ENCODE measurements at regions not wholly inside any gene's neighbourhood (a gene's known extent, or its start where the extent isn't known, plus 50 kb on each side); places are given as distances from the start of the nearest gene placed in this dataset.

DNA sequence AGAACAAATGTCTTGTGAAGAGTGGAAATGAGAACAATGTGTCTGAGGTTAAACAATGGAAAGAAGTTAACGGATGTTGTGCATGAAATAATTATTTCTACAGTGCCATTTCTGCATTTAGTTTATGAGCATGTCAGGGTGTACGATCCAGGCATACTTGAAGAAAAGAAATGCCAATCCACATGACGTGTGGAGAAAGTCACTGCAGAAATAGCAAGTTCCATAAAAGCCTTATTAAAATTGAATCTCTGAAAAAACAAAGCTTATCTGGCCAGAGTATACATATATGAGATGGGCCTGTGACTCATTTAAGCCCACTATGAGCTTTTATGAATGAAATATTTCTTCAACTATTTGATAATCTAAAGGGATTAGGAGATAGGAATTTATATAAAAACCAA, 426.1 kb downstream of the EFNB2 start:
- no peak for TF ChIP-seq EP300 (IDR thresholded peaks at IDR 0.05; ENCODE audit: borderline replicate concordance)
- no peak for TF ChIP-seq TEAD4 (IDR thresholded peaks at IDR 0.05)
- no peak for TF ChIP-seq CEBPB (IDR thresholded peaks at IDR 0.05)
- TF ChIP-seq MAX (IDR thresholded peaks at IDR 0.05) = no peak
- no peak for TF ChIP-seq YY1 (IDR thresholded peaks at IDR 0.05; ENCODE audit: low read depth)
- TF ChIP-seq USF1 (IDR thresholded peaks at IDR 0.05) = no peak
- TF ChIP-seq NFIC (IDR thresholded peaks at IDR 0.05) = no peak
- TF ChIP-seq CREB1 (IDR thresholded peaks at IDR 0.05; ENCODE audit: low read depth) = no peak

DNA sequence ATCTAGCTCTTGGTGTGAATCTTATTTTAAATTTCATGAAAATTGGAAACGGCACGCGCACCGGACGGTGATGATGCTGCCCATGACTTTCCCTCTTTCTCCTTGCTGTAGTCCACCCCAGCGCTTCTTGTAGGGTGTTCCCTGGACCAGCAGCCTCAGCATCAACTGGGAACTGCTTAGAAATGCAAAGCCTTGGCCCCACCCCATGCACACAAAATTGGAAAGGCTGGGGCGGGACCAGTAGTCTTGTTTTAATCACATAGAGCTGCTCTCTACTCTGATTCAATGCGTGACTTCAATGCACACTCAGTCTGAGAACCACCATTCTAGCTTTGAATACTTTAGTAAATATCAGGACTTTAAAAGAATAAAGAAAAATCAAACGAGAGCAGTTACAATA, 427.1 kb downstream of the EFNB2 start:
- no peak for TF ChIP-seq TCF12 (IDR thresholded peaks at IDR 0.05; ENCODE audit: low read depth)
- TF ChIP-seq, protein P1, sequence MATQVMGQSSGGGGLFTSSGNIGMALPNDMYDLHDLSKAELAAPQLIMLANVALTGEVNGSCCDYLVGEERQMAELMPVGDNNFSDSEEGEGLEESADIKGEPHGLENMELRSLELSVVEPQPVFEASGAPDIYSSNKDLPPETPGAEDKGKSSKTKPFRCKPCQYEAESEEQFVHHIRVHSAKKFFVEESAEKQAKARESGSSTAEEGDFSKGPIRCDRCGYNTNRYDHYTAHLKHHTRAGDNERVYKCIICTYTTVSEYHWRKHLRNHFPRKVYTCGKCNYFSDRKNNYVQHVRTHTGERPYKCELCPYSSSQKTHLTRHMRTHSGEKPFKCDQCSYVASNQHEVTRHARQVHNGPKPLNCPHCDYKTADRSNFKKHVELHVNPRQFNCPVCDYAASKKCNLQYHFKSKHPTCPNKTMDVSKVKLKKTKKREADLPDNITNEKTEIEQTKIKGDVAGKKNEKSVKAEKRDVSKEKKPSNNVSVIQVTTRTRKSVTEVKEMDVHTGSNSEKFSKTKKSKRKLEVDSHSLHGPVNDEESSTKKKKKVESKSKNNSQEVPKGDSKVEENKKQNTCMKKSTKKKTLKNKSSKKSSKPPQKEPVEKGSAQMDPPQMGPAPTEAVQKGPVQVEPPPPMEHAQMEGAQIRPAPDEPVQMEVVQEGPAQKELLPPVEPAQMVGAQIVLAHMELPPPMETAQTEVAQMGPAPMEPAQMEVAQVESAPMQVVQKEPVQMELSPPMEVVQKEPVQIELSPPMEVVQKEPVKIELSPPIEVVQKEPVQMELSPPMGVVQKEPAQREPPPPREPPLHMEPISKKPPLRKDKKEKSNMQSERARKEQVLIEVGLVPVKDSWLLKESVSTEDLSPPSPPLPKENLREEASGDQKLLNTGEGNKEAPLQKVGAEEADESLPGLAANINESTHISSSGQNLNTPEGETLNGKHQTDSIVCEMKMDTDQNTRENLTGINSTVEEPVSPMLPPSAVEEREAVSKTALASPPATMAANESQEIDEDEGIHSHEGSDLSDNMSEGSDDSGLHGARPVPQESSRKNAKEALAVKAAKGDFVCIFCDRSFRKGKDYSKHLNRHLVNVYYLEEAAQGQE (IDR thresholded peaks at IDR 0.05; ENCODE audit: low read depth) = no peak
- TF ChIP-seq EGR1 (IDR thresholded peaks at IDR 0.05) = no peak
- no peak for TF ChIP-seq ZBTB7A (IDR thresholded peaks at IDR 0.05; ENCODE audit: low read depth)
- TF ChIP-seq EP300 (IDR thresholded peaks at IDR 0.05; ENCODE audit: borderline replicate concordance) = no peak
- TF ChIP-seq MAX (IDR thresholded peaks at IDR 0.05) = no peak
- no peak for TF ChIP-seq RAD21 (IDR thresholded peaks at IDR 0.05; ENCODE audit: low read depth)

DNA sequence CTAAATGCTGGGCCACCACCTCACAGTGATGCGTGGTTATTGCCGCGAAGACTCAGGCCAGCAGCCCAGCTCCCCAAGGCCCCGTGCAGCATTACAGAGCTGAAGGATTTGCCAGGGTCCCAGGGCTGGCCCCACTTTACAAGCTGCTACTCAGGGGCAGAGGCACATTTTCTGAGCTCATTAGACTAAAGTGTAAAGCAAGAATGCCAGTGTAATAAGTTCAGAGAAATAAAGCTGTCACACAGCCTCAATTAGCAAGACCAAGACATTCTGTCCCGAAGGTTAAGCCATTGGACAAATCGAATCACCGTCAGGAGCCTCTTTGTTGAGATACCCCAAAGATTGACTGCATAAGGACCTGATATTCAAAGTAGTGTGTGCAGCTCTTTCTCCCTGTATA, 428.4 kb downstream of the EFNB2 start:
- TF ChIP-seq MAX (IDR thresholded peaks at IDR 0.05) = no peak

- TF ChIP-seq MAX (IDR thresholded peaks at IDR 0.05) (no peak), EGR1 (IDR thresholded peaks at IDR 0.05) (no peak), EP300 (IDR thresholded peaks at IDR 0.05; ENCODE audit: borderline replicate concordance) (no peak), YY1 (IDR thresholded peaks at IDR 0.05; ENCODE audit: low read depth) (no peak), TAF1 (IDR thresholded peaks at IDR 0.05; ENCODE audit: low read depth) (no peak), FOXM1 (IDR thresholded peaks at IDR 0.05; ENCODE audit: borderline replicate concordance, low read depth) (no peak)
These were observed 430.3 kb downstream of the EFNB2 start for GRCh38 chr13:106105153-106105552.

GRCh38 chr13:106104281-106104901, 431.1 kb downstream of the EFNB2 start:
- TF ChIP-seq TCF12 (IDR thresholded peaks at IDR 0.05; ENCODE audit: low read depth) (no peak), NFIC (IDR thresholded peaks at IDR 0.05) (no peak), CREB1 (IDR thresholded peaks at IDR 0.05; ENCODE audit: low read depth) (no peak), YY1 (IDR thresholded peaks at IDR 0.05; ENCODE audit: low read depth) (no peak), EGR1 (IDR thresholded peaks at IDR 0.05) (no peak), ZBTB7A (IDR thresholded peaks at IDR 0.05; ENCODE audit: low read depth) (no peak), TEAD4 (IDR thresholded peaks at IDR 0.05) (no peak), EP300 (IDR thresholded peaks at IDR 0.05; ENCODE audit: borderline replicate concordance) (no peak)
- TF ChIP-seq, protein P1 (IDR thresholded peaks at IDR 0.05; ENCODE audit: low read depth) = no peak

DNA sequence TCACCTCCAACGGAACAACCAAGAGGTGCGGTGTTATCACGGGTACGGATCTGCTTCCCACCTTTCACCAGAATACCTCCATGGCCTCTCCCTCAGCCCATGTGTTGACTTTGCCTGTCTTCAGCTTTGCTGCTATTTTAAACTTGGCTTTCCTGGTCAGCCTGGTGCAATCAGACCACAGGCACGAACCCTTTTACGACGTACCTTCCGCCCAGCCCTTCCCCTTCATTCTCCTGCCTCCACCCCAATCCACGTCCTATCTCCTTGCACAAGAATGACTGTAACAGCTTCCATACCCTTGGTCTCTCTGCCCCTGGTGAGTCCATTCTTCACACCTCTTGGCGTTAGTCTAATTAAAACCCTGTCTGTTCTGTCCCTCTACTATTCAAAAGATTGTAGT, 431.7 kb downstream of the EFNB2 start:
- TF ChIP-seq YY1 (IDR thresholded peaks at IDR 0.05; ENCODE audit: low read depth) (no peak), CREB1 (IDR thresholded peaks at IDR 0.05; ENCODE audit: low read depth) (no peak), RAD21 (IDR thresholded peaks at IDR 0.05; ENCODE audit: low read depth) (no peak), FOXM1 (IDR thresholded peaks at IDR 0.05; ENCODE audit: borderline replicate concordance, low read depth) (no peak), TAF1 (IDR thresholded peaks at IDR 0.05; ENCODE audit: low read depth) (no peak), TCF12 (IDR thresholded peaks at IDR 0.05; ENCODE audit: low read depth) (no peak), EGR1 (IDR thresholded peaks at IDR 0.05) (no peak), USF1 (IDR thresholded peaks at IDR 0.05) (no peak), CEBPB (IDR thresholded peaks at IDR 0.05) (no peak), ZBTB7A (IDR thresholded peaks at IDR 0.05; ENCODE audit: low read depth) (no peak), EP300 (IDR thresholded peaks at IDR 0.05; ENCODE audit: borderline replicate concordance) (no peak), TEAD4 (IDR thresholded peaks at IDR 0.05) (no peak), NFIC (IDR thresholded peaks at IDR 0.05) (no peak), MAX (IDR thresholded peaks at IDR 0.05) (no peak)
- TF ChIP-seq, protein P1 (IDR thresholded peaks at IDR 0.05; ENCODE audit: low read depth) = no peak
